GM23338 (cell line): ENCODE measurements at regions not wholly inside any gene's neighbourhood (a gene's known extent, or its start where the extent isn't known, plus 50 kb on each side); places are given as distances from the start of the nearest gene placed in this dataset.

Experiments used
- CREB1 ChIP-seq: fragments of 250-450 bp; sonication (Bioruptor Pico); IDR thresholded peaks from 2 replicates; pipeline ENCODE4 v1.5.0; 2020; ENCODE audit warnings: low read depth, mild to moderate bottlenecking, moderate library complexity
- ETS1 ChIP-seq: IDR thresholded peaks from 2 replicates; pipeline ENCODE4 v1.6.1; 2016; ENCODE audit warnings: antibody characterized with exemption
- JUNB ChIP-seq: IDR thresholded peaks from one replicate; pipeline ENCODE4 v1.6.1; 2016; ENCODE audit warnings: antibody characterized with exemption; ENCODE audit not compliant: unreplicated experiment
- NANOG ChIP-seq: IDR thresholded peaks from 2 replicates; pipeline ENCODE4 v1.6.1; 2016; ENCODE audit warnings: antibody characterized with exemption, borderline replicate concordance
- POLR2AphosphoS5 ChIP-seq: IDR thresholded peaks from 2 replicates; pipeline ENCODE4 v1.6.1; 2016; ENCODE audit warnings: antibody characterized with exemption, low read depth
- STAT1 ChIP-seq: IDR thresholded peaks from one replicate; pipeline ENCODE4 v1.6.1; 2016; ENCODE audit warnings: antibody characterized with exemption; ENCODE audit not compliant: unreplicated experiment
- ZNF331 ChIP-seq: fragments of 250-450 bp; sonication (Bioruptor Pico); IDR thresholded peaks from 2 replicates; pipeline ENCODE4 v1.5.0; 2020; ENCODE audit warnings: low read depth, mild to moderate bottlenecking, moderate library complexity
- ZNF462 ChIP-seq: fragments of 250-450 bp; sonication (Bioruptor Pico); IDR thresholded peaks from 2 replicates; pipeline ENCODE4 v1.5.0; 2020; ENCODE audit warnings: mild to moderate bottlenecking, moderate library complexity
- TF ChIP-seq, protein P1 (sequence below): IDR thresholded peaks from one replicate; pipeline ENCODE4 v1.6.1; 2018; ENCODE audit warnings: antibody characterized with exemption; ENCODE audit not compliant: unreplicated experiment

- TF ChIP-seq ZNF462 (CRISPR knock-in tag) = no peak
- no peak for TF ChIP-seq JUNB
- no peak for TF ChIP-seq STAT1
- TF ChIP-seq CREB1 (CRISPR knock-in tag) = no peak
- TF ChIP-seq ZNF331 = no peak
- TF ChIP-seq, protein P1, sequence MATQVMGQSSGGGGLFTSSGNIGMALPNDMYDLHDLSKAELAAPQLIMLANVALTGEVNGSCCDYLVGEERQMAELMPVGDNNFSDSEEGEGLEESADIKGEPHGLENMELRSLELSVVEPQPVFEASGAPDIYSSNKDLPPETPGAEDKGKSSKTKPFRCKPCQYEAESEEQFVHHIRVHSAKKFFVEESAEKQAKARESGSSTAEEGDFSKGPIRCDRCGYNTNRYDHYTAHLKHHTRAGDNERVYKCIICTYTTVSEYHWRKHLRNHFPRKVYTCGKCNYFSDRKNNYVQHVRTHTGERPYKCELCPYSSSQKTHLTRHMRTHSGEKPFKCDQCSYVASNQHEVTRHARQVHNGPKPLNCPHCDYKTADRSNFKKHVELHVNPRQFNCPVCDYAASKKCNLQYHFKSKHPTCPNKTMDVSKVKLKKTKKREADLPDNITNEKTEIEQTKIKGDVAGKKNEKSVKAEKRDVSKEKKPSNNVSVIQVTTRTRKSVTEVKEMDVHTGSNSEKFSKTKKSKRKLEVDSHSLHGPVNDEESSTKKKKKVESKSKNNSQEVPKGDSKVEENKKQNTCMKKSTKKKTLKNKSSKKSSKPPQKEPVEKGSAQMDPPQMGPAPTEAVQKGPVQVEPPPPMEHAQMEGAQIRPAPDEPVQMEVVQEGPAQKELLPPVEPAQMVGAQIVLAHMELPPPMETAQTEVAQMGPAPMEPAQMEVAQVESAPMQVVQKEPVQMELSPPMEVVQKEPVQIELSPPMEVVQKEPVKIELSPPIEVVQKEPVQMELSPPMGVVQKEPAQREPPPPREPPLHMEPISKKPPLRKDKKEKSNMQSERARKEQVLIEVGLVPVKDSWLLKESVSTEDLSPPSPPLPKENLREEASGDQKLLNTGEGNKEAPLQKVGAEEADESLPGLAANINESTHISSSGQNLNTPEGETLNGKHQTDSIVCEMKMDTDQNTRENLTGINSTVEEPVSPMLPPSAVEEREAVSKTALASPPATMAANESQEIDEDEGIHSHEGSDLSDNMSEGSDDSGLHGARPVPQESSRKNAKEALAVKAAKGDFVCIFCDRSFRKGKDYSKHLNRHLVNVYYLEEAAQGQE = no peak
- no peak for TF ChIP-seq ETS1
- no peak for TF ChIP-seq POLR2AphosphoS5
- no peak for TF ChIP-seq NANOG
Observed at GRCh38 chr2:56099963-56100362, 83.8 kb upstream of the CCDC85A start (continued).
